K562 (cell line): ENCODE measurements at regions not wholly inside any gene's neighbourhood (a gene's known extent, or its start where the extent isn't known, plus 50 kb on each side); places are given as distances from the start of the nearest gene placed in this dataset.

ENCODE experiments used
- ATAC-seq: fragments of 200-7000 bp; cut with Tn5 transposase; 3 replicates; pipeline ENCODE4 v1.9.1; 2020; ENCODE audit warnings: moderate library complexity
- BruUV-seq: library from RNA; stranded (reverse); fragments of 400-500 nt; replicated peaks from 2 replicates; lab custom pipeline; 2021; lab: Mats Ljungman, UMichigan
- CTCF ChIA-PET: fragments of 300-600 bp; formaldehyde crosslinking; extraction: SDS; loops from one replicate; lab custom pipeline; 2021; ENCODE audit warnings: low intra/inter-chr PET ratio; lab: Yijun Ruan, JAX
- POLR2A ChIA-PET: fragments of 300-600, 350-650 bp; sonication (Branson Sonifier 250); formaldehyde crosslinking; extraction: SDS; loops from one replicate; lab custom pipeline; 2021; ENCODE audit warnings: antibody characterized with exemption, inconsistent platforms; lab: Yijun Ruan, JAX
- DNase-seq, 4 experiments: peaks; one replicate each; pipeline versions ENCODE4 v3.0.0 to v3.0.0-alpha.2; 2011 to 2018; ENCODE audit warnings: low spot score in 3 of 4, mixed read lengths in 3 of 4; ENCODE audit errors: extremely low read depth in 1 of 4
- FAIRE-seq: peaks from 2 replicates; lab custom pipeline; 2011; peaks lifted over from hg19 to GRCh38; lab: Jason Lieb, UNC
- H2AFZ ChIP-seq: 2 replicates; pipeline ENCODE4 v1.6.0; 2011; ENCODE audit warnings: low read depth, low read length, control low read depth, inconsistent platforms
- H3K27ac ChIP-seq: fragments of 200-600 bp; 3 replicates; pipeline ENCODE4 v1.8.0; 2011; ENCODE audit warnings: low read depth, mild to moderate bottlenecking, control low read depth, inconsistent platforms, low read length, moderate library complexity, mixed read lengths; ENCODE audit errors: extremely low read depth
- H3K27me3 ChIP-seq, 2 experiments: fragments of 300-600 bp in 1 of 2; 2 replicates in 1 of 2; 3 replicates in 1 of 2; pipeline versions ENCODE4 v1.6.0 to v1.8.0; 2011; ENCODE audit warnings: inconsistent platforms in 2 of 2, low read length in 2 of 2, mild to moderate bottlenecking in 1 of 2, mixed read lengths in 1 of 2, moderate library complexity in 1 of 2; ENCODE audit not compliant: control insufficient read depth in 2 of 2, insufficient read depth in 2 of 2
- H3K36me3 ChIP-seq: fragments of 300-600 bp; 3 replicates; pipeline ENCODE4 v1.8.0; 2011; ENCODE audit warnings: mild to moderate bottlenecking, low read length, inconsistent platforms; ENCODE audit not compliant: control insufficient read depth, insufficient read depth
- H3K4me1 ChIP-seq, 2 experiments: fragments of 200-600 bp in 1 of 2; replicated peaks in 1 of 2; 2 replicates in 1 of 2; 3 replicates in 1 of 2; pipeline versions ENCODE4 v1.5.1 to v1.8.0; 2011; ENCODE audit warnings: inconsistent platforms in 2 of 2, low read length in 2 of 2, mild to moderate bottlenecking in 1 of 2, mixed read lengths in 1 of 2, moderate library complexity in 1 of 2; ENCODE audit not compliant: control insufficient read depth in 2 of 2, insufficient read depth in 2 of 2
- H3K4me2 ChIP-seq: 2 replicates; pipeline ENCODE4 v1.6.1; 2011; ENCODE audit warnings: low read length, control low read depth, inconsistent platforms, mixed read lengths; ENCODE audit not compliant: insufficient read depth
- H3K4me3 ChIP-seq: fragments of 200-600 bp; sonication (generic), shearing (Covaris generic); 2 replicates; pipeline ENCODE4 v1.5.1; 2016; ENCODE audit warnings: control low read depth, inconsistent platforms
- H3K79me2 ChIP-seq: fragments of 200-600 bp; 3 replicates; pipeline ENCODE4 v1.8.0; 2011; ENCODE audit warnings: low read length, inconsistent platforms; ENCODE audit not compliant: control insufficient read depth, insufficient read depth
- H3K9ac ChIP-seq, 2 experiments: 2 replicates each; pipeline versions ENCODE4 v1.6.0 to v1.6.1; 2011; ENCODE audit warnings: low read depth in 2 of 2, low read length in 2 of 2, control low read depth in 1 of 2, inconsistent platforms in 1 of 2, mild to moderate bottlenecking in 1 of 2, mixed read lengths in 1 of 2; ENCODE audit not compliant: insufficient read depth in 1 of 2
- H3K9me1 ChIP-seq: one replicate; pipeline ENCODE4 v1.6.0; 2011; ENCODE audit warnings: inconsistent platforms, mild to moderate bottlenecking, low read length, moderate library complexity; ENCODE audit not compliant: control insufficient read depth, insufficient read depth
- H3K9me3 ChIP-seq: replicated peaks from 2 replicates; pipeline ENCODE4 v1.5.1; 2011; ENCODE audit warnings: low read depth, low read length, inconsistent platforms; ENCODE audit not compliant: control insufficient read depth, insufficient read depth
- H4K20me1 ChIP-seq: replicated peaks from 2 replicates; pipeline ENCODE4 v1.6.1; 2011; ENCODE audit warnings: low read length, inconsistent platforms, mixed read lengths; ENCODE audit not compliant: control insufficient read depth, insufficient read depth
- FOXP4 ChIP-seq: sonication (generic); formaldehyde crosslinking; IDR thresholded peaks from 2 replicates; pipeline ENCODE4 v1.8.0; 2022; ENCODE audit warnings: mild to moderate bottlenecking, missing genetic modification reagents, borderline replicate concordance
- GTF2B ChIP-seq: IDR thresholded peaks from 2 replicates; pipeline ENCODE4 v1.6.1; 2011; ENCODE audit not compliant: insufficient read length; ENCODE audit errors: extremely low read depth
- HMBOX1 ChIP-seq: sonication (generic); IDR thresholded peaks from 2 replicates; pipeline ENCODE4 v1.6.1; 2016
- MED1 ChIP-seq: sonication (generic); formaldehyde crosslinking; IDR thresholded peaks from 2 replicates; pipeline ENCODE4 v1.8.1; 2023; ENCODE audit warnings: missing genetic modification reagents, borderline replicate concordance
- WGBS: fragments of 100-300 bp; shearing (Covaris generic); methylation state at CpG from one replicate; pipeline ENCODE4 v1.1.6; 2016; ENCODE audit warnings: low coverage, mixed read lengths; ENCODE audit not compliant: insufficient coverage; ENCODE audit errors: missing lambda C conversion rate; 5-methylcytosine and 5-hydroxymethylcytosine counted together
- in situ Hi-C: fragments of 300-500 bp; cut with MboI; formaldehyde crosslinking; loops from 4 replicates; pipeline ENCODE4 v1.15.0; 2018; ENCODE audit warnings: inconsistent platforms, mixed read lengths
- intact Hi-C: fragments of 100-400 bp; cut with micrococcal nuclease; formaldehyde crosslinking; loops from 2 replicates; pipeline ENCODE4 v1.14.2; 2022

GRCh38 chr12:42704340-42704739 lies 114.8 kb upstream of the PRICKLE1 start (continued):
- TF ChIP-seq FOXP4 (CRISPR knock-in tag): no peak
- no peak for TF ChIP-seq MED1
- no peak for TF ChIP-seq HMBOX1

GRCh38 chr12:42701084-42701483 lies 111.5 kb upstream of the PRICKLE1 start:
- Histone ChIP-seq H3K36me3 (no peaks in the 10 kb centered on the region), H3K4me1 (no peaks in the 10 kb centered on the region), H3K79me2 (no peaks in the 10 kb centered on the region), H3K9me1 (no peaks in the 10 kb centered on the region), H3K9me3 (no peaks in the 10 kb centered on the region), H3K27ac (no peak overlapping the region), H2AFZ (no peak overlapping the region), H4K20me1 (no peaks in the 10 kb centered on the region), H3K9ac (no peak overlapping the region), H3K27me3 (no peaks in the 10 kb centered on the region), H3K4me3 (no peak overlapping the region), H3K4me2 (no peak overlapping the region)
- ChIA-PET POLR2A (no interaction called here), CTCF (no interaction called here)
- intact Hi-C loops (no loop called here), in situ Hi-C loops (no loop called here)
- WGBS: 2% methylated on average over 3 of the region's 3 CpGs
- FAIRE-seq (no peak), DNase-seq (no peak), ATAC-seq (no peak)
- no peak for TF ChIP-seq GTF2B
- BruUV-seq: no TSS peak
